CD4-positive, alpha-beta T cell treated with Interleukin-1 beta for 1 hour (primary cell): ENCODE measurements at regions not wholly inside any gene's neighbourhood (a gene's known extent, or its start where the extent isn't known, plus 50 kb on each side); places are given as distances from the start of the nearest gene placed in this dataset.
"Not testable (repeated sequence)": the region's sequence is repeated elsewhere in the genome, so short reads cannot be mapped to it uniquely, and the experiment has no call there.

Experiments used
- DNase-seq, 2 donors: peaks; one replicate each; pipeline ENCODE4 v3.0.0-alpha.2; 2020 to 2022

- DNase-seq = no peak
Observed at GRCh38 chr3:26078539-26078938, 288.6 kb downstream of the OXSM start.

- DNase-seq = no peak
Observed at GRCh38 chr3:26081166-26081565, 291.3 kb downstream of the OXSM start.

GRCh38 chr3:26081806-26082205 is 291.9 kb downstream of the OXSM start:
- DNase-seq = no peak

- no peak for DNase-seq
Observed at GRCh38 chr3:26082911-26083310, 293.0 kb downstream of the OXSM start.

- no peak for DNase-seq
Observed at GRCh38 chr3:26084629-26085028, 294.7 kb downstream of the OXSM start.

GRCh38 chr3:26087751-26088150 is 297.9 kb downstream of the OXSM start:
- no peak for DNase-seq

GRCh38 chr3:26089249-26089648 is 299.4 kb downstream of the OXSM start:
- DNase-seq = no peak

- no peak for DNase-seq
Observed at GRCh38 chr3:26090589-26090988, 300.7 kb downstream of the OXSM start.

GRCh38 chr3:26091096-26091495 is 301.2 kb downstream of the OXSM start:
- DNase-seq = no peak

- DNase-seq = no peak
Observed at GRCh38 chr3:26091626-26092025, 301.7 kb downstream of the OXSM start.

- DNase-seq = not testable (repeated sequence)
Observed at GRCh38 chr3:26097111-26097510, 307.2 kb downstream of the OXSM start.

GRCh38 chr3:26099692-26100091 is 309.8 kb downstream of the OXSM start:
- DNase-seq = no peak

GRCh38 chr3:26100176-26100575 is 310.3 kb downstream of the OXSM start:
- DNase-seq = no peak

- DNase-seq = no peak
Observed at GRCh38 chr3:26102376-26102775, 312.5 kb downstream of the OXSM start.

GRCh38 chr3:26104851-26105251 is 315.0 kb downstream of the OXSM start:
- DNase-seq = no peak

GRCh38 chr3:26105261-26105660 is 315.4 kb downstream of the OXSM start:
- DNase-seq = no peak

GRCh38 chr3:26106228-26106627 is 316.3 kb downstream of the OXSM start:
- no peak for DNase-seq

GRCh38 chr3:26108846-26109489 is 319.1 kb downstream of the OXSM start:
- DNase-seq = no peak

- no peak for DNase-seq
Observed at GRCh38 chr3:26114851-26115250, 325.0 kb downstream of the OXSM start.

GRCh38 chr3:26118165-26118564 is 328.3 kb downstream of the OXSM start:
- no peak for DNase-seq

- no peak for DNase-seq
Observed at GRCh38 chr3:26132942-26133341, 343.1 kb downstream of the OXSM start.

- no peak for DNase-seq
Observed at GRCh38 chr3:26141296-26141695, 351.4 kb downstream of the OXSM start.

- no peak for DNase-seq
Observed at GRCh38 chr3:26145769-26146168, 355.9 kb downstream of the OXSM start.

GRCh38 chr3:26157428-26157827 is 367.5 kb downstream of the OXSM start:
- DNase-seq = not testable (repeated sequence)

GRCh38 chr3:26171006-26171405 is 381.1 kb downstream of the OXSM start:
- DNase-seq = no peak

- DNase-seq = no peak
Observed at GRCh38 chr3:26191556-26191955, 401.7 kb downstream of the OXSM start.
